Stimulated activated CD4-positive, alpha-beta T cell treated with anti-CD3 and anti-CD28 coated beads, Interleukin-1b, Interleukin-23, amount 100 ng/mL, for 24 hours (primary cell): ENCODE measurements at regions not wholly inside any gene's neighbourhood (a gene's known extent, or its start where the extent isn't known, plus 50 kb on each side); places are given as distances from the start of the nearest gene placed in this dataset.
"Not testable (repeated sequence)": the region's sequence is repeated elsewhere in the genome, so short reads cannot be mapped to it uniquely, and the experiment has no call there.

Experiments
- DNase-seq, 4 experiments: peaks; one replicate each; pipeline ENCODE4 v3.0.0-alpha.2; 2020; ENCODE audit warnings: low read depth in 4 of 4, low spot score in 1 of 4

DNA sequence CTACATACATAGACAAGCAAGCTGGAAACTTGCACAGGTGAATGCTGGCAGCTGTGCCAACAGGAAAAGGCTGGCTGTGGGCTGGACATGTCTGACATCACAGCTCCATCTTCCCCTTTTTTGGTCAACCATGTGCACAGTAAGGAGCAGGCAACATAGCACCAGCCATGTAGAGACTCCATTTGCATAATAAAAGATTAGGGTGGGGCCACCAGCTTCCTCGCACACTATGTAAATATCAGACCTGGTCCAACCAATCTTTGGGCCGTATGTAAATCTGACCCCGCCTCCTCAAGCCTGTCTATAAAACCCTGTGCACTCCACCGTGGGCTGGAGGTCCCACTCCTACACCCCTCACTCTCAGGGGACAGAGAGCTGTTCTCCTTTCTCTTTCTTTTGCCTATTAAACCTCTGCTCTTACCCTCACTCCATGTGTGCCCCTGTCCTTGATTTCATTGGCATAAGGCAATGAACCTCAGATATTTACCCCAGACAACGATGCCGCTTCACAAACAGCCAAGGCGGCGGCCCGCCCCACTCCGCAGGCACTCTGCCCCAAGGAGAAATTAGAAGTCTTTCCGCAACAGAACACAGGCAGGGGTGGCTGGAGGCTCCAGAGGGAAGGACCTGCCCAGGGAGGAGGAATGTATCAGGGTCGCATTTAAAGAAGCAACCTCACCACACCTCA, 862.2 kb downstream of the TRIML1 start:
- DNase-seq = no peak

DNA sequence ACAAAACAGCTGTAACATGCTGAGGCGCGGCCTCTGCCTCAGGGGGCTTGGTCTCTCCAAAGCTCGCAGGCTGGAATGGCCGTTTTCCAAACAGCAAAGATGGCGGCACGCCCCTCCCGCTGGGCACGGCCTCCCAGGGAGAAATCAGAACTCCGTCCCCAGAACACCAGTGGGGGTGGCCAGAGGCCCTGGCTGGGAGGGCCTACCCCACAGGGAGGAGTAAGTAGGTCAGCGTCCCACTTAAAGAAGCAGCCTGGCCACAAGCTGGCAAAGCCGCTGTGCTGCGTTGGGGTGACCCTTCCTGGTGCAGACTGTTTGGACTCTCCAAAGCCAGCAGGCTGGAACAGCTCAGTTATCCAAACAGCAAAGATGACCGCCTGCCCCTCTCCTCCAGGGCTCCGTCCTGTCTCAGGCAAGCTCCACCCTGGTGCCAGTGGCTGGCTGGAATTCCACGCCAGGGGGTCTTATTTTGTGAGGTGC, 862.8 kb downstream of the TRIML1 start:
- DNase-seq = no peak

DNA sequence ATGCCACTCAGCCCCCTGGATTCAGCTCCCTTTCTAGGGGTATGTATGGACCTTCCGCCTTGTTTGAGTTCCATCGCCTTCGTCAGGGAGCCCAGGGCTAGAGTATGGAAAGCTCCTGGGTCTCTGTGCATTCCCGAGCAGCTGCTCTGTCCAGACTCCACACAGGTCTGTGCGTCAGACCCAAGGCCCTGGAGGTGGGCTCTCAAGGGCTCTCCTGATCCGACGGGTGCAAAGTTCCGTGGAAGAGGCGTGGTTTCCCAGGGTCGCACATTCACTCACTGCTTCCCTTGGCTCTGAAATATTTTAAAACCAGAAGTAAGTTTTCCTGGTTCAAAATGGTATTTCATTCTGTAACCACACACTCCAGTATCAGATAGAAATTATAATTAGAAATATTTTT, 863.2 kb downstream of the TRIML1 start:
- no peak for DNase-seq

- DNase-seq = not testable (repeated sequence)
Observed at GRCh38 chr4:189010452-189011217, 871.4 kb downstream of the TRIML1 start.

- DNase-seq = no peak
Observed at GRCh38 chr4:189021831-189022230, 882.6 kb downstream of the TRIML1 start.

DNA sequence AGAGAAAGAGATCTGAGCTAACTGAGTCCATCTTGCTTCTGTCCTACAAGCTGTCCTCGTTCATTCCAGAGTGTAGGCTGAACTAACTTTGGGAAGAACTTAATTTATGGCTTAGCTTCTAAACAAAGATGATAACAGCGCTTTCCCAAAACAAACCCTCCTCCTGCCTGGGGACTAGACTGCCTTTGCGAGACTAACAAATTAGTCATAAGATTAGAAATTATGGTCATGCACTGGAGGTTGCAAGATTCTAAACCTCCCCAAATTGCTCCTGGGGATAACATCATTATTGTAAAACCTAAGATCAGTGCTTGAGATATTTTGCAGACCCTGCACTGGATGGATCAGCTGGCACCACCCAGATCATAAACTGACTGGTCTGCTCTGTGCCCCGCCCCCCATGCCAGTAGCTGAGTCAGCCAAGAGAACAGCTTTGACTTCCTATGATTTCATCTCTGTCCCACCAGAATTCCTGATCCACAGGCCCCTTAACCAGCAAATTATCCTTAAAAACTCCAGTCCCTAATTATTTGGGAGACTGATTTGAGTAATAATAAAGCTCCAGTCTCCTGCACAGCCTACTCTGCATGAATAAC, 883.3 kb downstream of the TRIML1 start:
- no peak for DNase-seq

DNA sequence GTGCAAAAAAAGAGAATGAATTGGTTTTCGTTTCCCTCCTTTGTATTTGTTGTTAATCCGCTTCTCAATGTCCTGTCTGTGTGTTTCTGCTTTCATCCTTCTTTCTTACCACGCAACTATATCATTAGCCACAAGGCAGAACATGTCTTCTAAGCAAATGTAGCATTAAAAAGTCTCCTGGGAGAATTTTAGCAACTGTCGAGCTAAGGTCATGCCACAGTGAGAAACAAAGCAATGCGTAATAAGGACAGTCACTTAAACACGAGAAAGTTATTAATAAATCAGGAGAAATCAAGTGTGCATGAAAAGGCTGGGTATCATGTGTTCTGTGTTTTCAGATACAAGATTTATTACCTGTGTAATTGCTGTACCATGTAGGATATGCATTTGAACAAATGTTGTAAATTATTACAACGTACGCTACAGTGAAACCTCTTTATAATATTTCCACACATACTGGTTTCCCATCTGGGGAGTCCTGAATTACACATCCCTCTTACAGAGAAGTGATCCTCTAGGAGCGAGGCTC, 890.8 kb downstream of the TRIML1 start:
- no peak for DNase-seq

DNA sequence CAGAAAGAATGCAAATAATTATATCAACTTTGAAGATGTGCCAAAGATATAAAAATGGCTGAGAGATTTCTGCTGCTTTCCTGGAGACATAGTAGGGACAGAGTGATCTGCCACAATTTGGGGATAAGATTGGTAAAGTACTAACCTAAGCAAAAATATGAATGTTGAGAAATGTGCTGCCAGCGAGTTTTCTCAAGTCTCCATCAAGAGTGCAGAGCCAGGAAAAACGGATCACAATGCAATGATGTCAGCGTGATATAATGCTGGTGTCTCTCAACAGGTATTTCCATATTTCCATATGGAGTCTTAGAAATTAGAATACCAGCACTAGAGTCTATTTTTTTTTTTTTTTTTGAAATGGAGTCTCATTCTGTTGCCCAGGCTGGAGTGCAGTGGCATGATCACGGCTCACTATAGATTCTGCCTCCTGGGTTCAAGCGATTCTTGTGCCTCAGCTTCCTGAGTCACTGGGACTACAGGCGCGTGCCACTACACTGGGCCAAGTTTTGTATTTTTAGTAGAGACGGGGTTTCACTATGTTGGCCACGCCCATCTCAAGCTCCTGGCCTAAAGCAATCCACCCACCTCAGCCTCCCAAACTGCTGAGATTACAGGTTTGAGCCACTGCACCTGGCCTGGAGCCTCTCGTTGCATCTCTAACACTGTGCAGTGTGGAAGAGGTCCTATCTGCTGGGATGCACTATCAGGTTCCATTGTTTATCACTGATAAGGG, 893.5 kb downstream of the TRIML1 start:
- no peak for DNase-seq

DNA sequence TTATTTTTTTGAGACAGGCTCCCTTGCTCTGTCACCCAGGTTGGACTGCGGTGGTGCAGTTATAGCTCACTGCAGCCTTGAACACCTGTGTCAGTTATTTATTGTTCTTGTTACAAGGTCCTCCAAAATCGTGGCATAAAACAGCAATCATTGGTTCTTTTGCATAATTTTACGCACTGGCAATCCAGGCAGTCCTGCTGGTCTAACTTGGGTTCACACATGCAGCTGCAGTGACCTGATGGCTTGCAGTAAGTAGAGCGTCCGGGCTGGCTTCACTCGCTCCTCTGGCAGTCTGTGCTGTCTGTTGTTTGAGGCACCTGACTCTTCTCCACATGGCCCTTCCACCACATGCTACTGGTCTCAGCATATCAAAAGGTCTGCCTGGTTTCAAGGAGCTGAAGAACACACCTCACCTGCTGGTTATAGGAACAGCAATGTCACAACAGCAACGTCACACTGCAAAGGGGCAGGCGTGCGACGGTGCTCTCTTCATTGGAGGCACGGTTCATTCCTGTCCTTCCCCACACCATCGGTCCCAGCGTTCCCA, 894.6 kb downstream of the TRIML1 start:
- DNase-seq = no peak

GRCh38 chr4:189035091-189035490, 895.9 kb downstream of the TRIML1 start:
- no peak for DNase-seq

DNA sequence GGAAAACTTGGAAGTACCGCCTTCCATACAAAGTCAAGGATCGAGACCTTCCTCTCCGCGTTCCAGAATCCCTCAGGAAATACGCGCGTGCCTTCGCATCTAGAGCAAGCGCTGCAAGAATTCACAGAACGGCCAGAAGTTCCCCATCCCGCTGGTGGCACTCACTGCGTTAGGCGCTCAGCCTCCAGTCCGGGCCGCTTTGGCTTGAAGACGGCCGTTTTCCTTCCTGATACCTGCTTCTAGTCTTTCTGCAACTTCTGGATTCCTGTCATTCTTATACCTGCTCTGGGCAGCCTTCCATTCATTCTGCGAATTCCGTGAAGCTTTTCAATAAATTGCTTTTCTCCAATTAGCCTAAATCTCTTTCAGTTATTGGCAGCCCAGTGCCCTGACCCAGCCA, 896.4 kb downstream of the TRIML1 start:
- no peak for DNase-seq

DNA sequence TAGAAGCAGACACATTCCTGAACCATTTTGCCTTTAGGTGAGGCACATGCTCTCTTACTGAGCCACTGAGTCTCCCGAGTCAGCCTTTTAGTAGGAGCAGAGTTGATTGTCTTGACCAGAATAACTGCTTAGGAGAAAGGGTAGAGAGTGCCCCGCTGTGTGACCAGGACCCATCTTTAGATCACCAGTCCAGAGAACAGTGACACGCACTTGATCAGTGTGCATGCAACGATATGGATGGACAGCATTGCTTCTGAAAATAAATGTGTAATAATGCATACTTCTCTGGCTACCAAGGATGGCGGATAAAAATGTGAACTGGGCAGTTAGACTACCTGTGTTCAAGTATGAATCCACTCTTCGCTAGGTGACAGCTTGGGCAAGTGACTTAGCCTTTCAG, 897.7 kb downstream of the TRIML1 start:
- DNase-seq = no peak

DNA sequence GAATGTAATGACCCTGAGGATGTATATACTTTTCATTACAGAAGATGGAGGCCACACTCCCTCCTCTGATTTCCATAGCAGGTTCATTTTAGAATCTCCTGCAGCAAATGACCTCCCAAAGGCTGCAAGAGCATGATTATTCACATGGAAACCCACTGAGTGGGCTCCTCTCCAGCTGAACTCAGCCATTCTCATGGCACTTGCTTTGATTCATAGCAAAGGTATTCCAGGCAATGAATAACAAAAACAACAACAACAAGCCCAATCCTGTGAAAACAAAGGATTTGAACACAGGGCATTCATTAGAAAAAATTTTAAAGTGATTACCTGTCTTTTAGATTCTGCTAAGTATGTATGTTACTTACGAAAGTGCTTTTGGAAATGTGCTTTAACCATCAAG, 894.0 kb upstream of the FRG1 start:
- no peak for DNase-seq

- no peak for DNase-seq
Observed at GRCh38 chr4:189048119-189048518, 892.6 kb upstream of the FRG1 start.

- DNase-seq = no peak
Observed at GRCh38 chr4:189049682-189050081, 891.0 kb upstream of the FRG1 start.

DNA sequence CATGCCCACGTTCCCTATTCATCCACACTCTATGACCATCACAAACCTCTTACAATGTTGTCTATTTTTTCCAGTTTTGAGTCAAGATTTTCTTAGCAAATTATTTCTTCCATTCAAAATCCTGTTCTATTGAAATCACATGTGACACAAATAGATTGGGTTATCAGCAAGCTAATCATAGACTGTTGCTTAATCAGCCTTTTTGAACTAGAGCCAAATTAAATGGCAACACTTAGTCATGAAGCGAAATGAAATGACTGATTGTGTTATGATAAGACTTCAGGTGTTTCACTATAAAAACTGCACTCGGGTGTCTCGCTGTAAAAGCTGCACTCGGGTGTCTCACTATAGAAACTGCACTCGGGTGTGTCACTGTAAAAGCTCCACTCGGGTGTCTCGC, 890.0 kb upstream of the FRG1 start:
- no peak for DNase-seq

- no peak for DNase-seq
Observed at GRCh38 chr4:189053621-189054020, 887.1 kb upstream of the FRG1 start.

- DNase-seq = no peak
Observed at GRCh38 chr4:189060104-189060503, 880.6 kb upstream of the FRG1 start.

- DNase-seq = no peak
Observed at GRCh38 chr4:189062047-189062820, 878.4 kb upstream of the FRG1 start.

GRCh38 chr4:189069772-189070171, 870.9 kb upstream of the FRG1 start:
- no peak for DNase-seq
